ENCODE measurements at regions not wholly inside any gene's neighbourhood (a gene's known extent, or its start where the extent isn't known, plus 50 kb on each side); places are given as distances from the start of the nearest gene placed in this dataset.

- Histone ChIP-seq H3K4me3 (ENCODE audit: low read depth, low read length) (no peak overlapping the region), H3K27me3 (ENCODE audit: control insufficient read depth, insufficient read depth, low read length) (no peaks in the 10 kb centered on the region), H3K9me3 (ENCODE audit: control insufficient read depth, insufficient read depth, low read length) (no peaks in the 10 kb centered on the region), H3K27ac (ENCODE audit: low read depth, low read length) (no peak overlapping the region)
- POLR2A ChIA-PET, result no interaction called here
- no peak for TF ChIP-seq CTCF (IDR thresholded peaks at IDR 0.05; ENCODE audit: low read depth, low read length)
- no peak for DNase-seq (ENCODE audit: low read depth, low spot score)
- CTCF ChIA-PET, result no interaction called here
These were observed 193.9 kb downstream of the RBM26 start for GRCh38 chr13:79212064-79212619.

DNA sequence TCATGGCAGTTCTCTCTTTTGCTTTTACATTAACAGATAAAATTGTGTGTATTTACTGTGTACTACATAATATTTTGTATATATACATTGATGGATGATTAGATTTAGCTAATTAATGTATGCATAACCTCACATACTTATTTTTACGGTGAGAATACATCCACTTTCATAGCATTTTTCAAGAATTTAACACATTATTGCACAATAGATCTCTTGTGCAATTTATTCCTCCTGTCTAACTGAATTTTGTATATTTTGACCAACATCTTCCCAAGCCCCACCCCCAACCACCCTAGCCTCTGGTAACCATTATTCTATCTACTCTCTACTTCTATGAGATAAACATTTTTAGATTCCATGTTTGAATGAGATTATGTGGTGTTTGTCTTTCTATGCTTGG, 194.7 kb downstream of the RBM26 start:
- DNase-seq (ENCODE audit: low read depth, low spot score), result no peak
- POLR2A ChIA-PET, result no interaction called here
- no peak overlapping the region for H3K27ac ChIP-seq (ENCODE audit: low read depth, low read length)
- H3K27me3 ChIP-seq (ENCODE audit: control insufficient read depth, insufficient read depth, low read length), result no peaks in the 10 kb centered on the region
- no peak for TF ChIP-seq CTCF (IDR thresholded peaks at IDR 0.05; ENCODE audit: low read depth, low read length)
- H3K9me3 ChIP-seq (ENCODE audit: control insufficient read depth, insufficient read depth, low read length), result no peaks in the 10 kb centered on the region
- CTCF ChIA-PET, result no interaction called here
- no peak overlapping the region for H3K4me3 ChIP-seq (ENCODE audit: low read depth, low read length)

- ChIA-PET CTCF (no interaction called here), POLR2A (no interaction called here)
- no peak overlapping the region for H3K27ac ChIP-seq (ENCODE audit: low read depth, low read length)
- TF ChIP-seq CTCF (IDR thresholded peaks at IDR 0.05; ENCODE audit: low read depth, low read length), result no peak
- no peaks in the 10 kb centered on the region for H3K27me3 ChIP-seq (ENCODE audit: control insufficient read depth, insufficient read depth, low read length)
- no peaks in the 10 kb centered on the region for H3K9me3 ChIP-seq (ENCODE audit: control insufficient read depth, insufficient read depth, low read length)
- no peak overlapping the region for H3K4me3 ChIP-seq (ENCODE audit: low read depth, low read length)
- no peak for DNase-seq (ENCODE audit: low read depth, low spot score)
These were observed 208.1 kb downstream of the RBM26 start for GRCh38 chr13:79197933-79198332.

DNA sequence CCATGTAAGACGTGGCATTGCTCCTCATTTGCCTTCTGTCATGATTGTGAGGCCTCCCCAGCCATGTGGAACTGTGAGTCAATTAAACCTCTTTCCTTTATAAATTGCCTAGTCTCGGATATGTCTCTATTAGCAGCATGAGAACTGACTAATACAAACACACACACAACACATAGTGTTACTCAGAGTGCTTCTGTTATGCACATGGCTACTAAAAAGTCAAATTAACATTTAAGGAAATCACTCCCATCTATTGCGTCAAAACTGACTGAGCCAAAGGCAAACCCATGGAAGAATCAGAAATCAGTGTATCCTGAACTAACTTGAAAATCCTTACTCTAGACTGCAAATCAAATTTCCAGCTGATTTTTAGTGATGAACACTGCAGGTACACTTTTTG, 209.2 kb downstream of the RBM26 start:
- no peaks in the 10 kb centered on the region for H3K27me3 ChIP-seq (ENCODE audit: control insufficient read depth, insufficient read depth, low read length)
- ChIA-PET CTCF (no interaction called here), POLR2A (no interaction called here)
- no peak overlapping the region for H3K4me3 ChIP-seq (ENCODE audit: low read depth, low read length)
- H3K27ac ChIP-seq (ENCODE audit: low read depth, low read length), result no peak overlapping the region
- no peak for DNase-seq (ENCODE audit: low read depth, low spot score)
- no peaks in the 10 kb centered on the region for H3K9me3 ChIP-seq (ENCODE audit: control insufficient read depth, insufficient read depth, low read length)
- no peak for TF ChIP-seq CTCF (IDR thresholded peaks at IDR 0.05; ENCODE audit: low read depth, low read length)

- ChIA-PET POLR2A (no interaction called here), CTCF (no interaction called here)
- no peak overlapping the region for H3K4me3 ChIP-seq (ENCODE audit: low read depth, low read length)
- no peak overlapping the region for H3K27ac ChIP-seq (ENCODE audit: low read depth, low read length)
- no peak for TF ChIP-seq CTCF (IDR thresholded peaks at IDR 0.05; ENCODE audit: low read depth, low read length)
- DNase-seq (ENCODE audit: low read depth, low spot score), result no peak
- no peaks in the 10 kb centered on the region for H3K27me3 ChIP-seq (ENCODE audit: control insufficient read depth, insufficient read depth, low read length)
- no peaks in the 10 kb centered on the region for H3K9me3 ChIP-seq (ENCODE audit: control insufficient read depth, insufficient read depth, low read length)
These were observed 209.7 kb downstream of the RBM26 start for GRCh38 chr13:79196366-79196765.

All from AG04450 (cell line).